ENCODE measurements at regions not wholly inside any gene's neighbourhood (a gene's known extent, or its start where the extent isn't known, plus 50 kb on each side); places are given as distances from the start of the nearest gene placed in this dataset.

DNA sequence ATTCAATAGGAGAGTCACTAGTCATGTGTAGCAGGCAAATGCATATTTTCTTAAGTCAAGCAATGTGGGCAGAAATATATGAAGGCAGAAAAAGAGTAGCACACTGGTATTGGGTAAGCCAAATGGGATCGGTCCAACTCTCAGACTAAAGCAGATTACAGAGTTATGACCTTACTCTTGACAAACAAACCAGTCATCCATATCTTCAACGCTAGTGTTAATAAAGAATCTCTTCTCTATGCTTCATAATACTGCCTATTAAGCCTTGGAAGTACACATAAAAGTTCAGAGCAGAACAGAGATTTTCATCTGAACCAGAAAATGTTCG is 320.2 kb upstream of the JARID2 start:
- DNase-seq, result no peak

DNA sequence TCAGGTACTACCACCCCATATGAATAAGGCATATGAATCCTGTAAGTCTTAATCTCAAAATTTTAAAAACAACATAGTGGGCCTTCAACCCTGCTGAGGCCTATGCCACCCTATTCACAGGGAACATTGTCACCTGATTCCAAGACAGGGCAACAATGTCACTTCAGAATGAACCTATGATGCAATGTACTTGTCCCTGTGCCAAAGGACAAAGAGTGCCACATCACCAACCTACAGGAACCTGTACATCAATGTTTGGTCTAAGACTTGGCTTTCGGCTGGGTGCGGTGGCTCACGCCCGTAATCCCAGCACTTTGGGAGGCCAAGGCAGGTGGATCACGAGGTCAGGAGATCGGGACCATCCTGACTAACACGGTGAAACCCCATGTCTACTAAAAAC is 318.5 kb upstream of the JARID2 start:
- no peak for DNase-seq

DNA sequence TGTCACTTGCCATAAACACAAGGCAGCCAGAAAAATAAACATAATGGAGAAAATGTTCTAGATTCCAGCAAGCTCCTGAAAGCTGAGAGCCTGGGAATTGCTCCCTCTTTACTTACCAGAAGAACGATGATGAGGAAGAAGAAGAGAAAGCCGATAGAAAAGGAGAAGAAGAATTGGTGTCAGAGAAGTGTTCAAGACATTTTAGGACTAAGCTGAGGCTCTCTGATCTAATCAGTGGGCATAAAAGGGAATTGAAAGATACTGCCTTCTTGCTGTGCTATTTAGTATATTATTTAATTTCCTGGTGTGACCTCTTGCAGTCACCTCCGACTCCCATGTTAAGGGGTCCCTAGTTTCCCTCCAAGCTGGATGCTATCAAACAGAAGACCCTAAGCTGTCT is 316.6 kb upstream of the JARID2 start:
- no peak for DNase-seq

DNA sequence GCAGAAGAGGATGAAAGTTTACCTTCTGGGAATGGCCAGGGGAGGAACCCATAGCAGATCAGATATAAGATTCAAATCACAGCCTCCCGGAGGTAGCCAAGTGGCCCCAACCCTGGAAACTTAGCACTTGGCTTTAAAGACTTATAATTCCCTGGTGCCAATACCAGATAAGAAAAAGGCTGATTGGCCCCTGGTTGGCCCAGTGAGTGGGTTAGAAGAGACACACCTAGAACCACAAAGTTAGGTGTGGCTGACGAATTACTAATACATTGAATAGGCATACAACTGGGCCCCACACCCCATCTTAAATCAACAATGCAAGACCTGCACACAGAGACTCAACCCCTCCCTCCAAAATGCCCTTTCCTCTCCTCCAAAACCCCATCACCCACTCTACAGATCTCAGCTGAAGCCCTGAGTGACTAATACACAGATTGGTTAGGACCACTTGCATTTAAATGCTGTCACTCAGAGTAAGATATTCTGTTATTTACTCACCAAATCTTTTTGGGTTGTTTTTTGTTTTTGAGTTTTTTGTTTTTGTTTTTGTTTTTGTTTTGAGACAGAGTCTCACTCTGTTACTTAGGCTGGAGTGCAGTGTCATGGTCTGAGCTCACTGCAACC is 315.4 kb upstream of the JARID2 start:
- DNase-seq, result no peak

DNA sequence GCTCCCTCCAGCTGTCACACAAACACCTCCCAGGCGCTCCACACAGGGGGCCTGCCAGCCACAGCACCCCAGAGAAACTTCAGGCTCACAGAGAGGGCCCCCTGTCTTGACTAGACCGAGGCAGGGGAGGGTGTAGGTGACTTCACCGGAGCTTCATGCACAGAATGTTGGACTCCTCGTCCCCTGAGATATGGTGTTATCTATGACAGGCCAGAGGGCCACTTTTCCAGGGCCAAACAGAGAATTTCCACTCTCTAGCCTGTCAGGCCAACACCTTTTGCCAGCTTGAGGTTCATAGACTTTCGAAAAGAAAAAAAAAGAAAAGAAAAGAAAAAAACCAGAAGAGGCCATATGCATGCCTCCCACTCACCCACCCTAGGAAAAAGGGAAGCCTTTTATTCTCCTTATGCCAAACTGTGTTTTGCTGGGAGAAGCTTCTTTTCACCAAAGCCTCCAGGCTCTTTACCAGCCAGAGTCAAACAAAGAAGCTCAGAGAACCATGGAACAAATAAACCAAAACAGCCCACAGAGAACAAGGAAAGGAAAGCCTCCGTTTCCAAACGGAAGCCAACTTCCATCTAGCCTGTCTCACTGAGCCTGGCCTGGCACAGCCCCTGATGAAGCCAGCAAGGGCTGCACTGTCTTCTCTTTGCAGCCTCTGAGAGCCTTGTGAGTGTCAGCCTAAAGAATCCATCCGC is 313.2 kb upstream of the JARID2 start:
- no peak for DNase-seq

GRCh38 chr6:14933183-14933544 is 312.7 kb upstream of the JARID2 start:
- DNase-seq, result no peak

- DNase-seq, result no peak
Measured at GRCh38 chr6:14934013-14934412, 311.9 kb upstream of the JARID2 start.

GRCh38 chr6:14934844-14935243 is 311.0 kb upstream of the JARID2 start:
- no peak for DNase-seq

DNA sequence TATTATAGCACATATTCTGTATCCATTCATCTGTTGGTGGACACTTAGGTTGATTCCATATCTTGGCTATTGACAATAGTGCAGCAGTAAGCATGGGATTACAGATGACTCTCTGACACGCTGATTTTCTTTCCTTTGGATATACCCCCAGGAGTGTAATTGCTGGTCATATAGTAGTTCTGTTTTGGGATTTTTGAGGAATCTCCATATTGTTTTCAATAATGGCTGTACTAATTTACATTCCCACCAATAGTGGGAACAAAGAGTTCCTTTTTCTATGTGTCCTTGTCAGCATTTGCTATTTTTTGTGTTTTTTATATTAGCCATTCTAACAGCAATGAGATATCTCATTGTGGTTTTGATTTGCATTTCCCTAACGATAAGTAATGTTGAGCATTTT is 309.0 kb upstream of the JARID2 start:
- DNase-seq, result no peak

DNA sequence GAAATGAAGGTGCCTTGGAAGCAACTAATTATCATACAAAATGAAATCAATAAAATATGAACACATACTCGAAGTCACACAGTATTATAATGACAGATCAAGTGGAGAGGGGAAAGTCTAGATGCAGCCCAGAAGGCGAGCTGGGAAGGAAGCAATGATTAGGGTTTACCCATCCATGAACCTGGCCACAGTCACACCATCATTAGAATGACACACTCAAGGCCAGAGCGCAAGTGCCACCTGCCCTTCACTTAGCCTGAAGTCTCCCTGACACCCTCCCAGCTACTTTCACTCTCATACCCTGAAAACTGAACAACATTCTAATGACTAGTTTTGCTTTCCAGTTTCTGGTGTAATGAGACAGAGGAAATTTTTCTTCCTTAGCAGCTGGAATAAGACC is 302.8 kb upstream of the JARID2 start:
- no peak for DNase-seq

GRCh38 chr6:14944593-14944992 is 301.3 kb upstream of the JARID2 start:
- no peak for DNase-seq

DNA sequence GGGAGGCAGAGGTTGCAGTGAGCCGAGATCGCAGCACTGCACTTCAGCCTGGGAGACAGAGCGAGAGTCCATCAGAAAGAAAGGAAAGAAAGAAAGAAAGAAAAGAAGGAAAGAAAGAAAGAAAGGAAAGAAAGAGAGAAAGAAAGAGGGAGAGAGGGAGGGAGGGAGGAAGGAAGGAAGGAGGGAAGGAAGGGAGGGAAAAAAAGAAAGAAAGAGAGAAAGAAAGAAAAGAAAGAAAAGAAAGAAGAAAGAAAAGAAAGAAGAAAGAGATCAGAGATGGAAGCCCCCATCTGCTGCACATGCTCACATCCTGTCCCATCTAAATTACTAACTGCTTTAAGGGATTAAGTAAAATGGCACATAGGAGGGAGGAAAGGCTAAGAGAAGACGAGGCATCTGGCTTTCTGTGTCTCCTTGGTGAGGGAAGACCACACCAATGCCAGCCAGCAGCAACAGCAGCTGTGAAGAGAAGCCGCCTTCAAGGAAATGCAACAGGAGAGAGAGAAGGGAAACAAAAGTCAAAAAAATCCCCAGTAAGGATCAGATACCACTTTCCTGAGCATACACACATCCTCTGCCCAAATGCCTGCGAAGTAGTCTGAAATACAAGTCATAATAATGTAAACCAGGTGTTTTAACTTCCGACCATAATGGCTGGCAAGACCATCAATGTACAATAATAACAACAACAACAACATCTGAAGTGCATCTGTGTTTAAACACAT is 300.2 kb upstream of the JARID2 start:
- no peak for DNase-seq

- no peak for DNase-seq
Measured at GRCh38 chr6:14946753-14947152, 299.1 kb upstream of the JARID2 start.

GRCh38 chr6:14948586-14949245 is 297.2 kb upstream of the JARID2 start:
- DNase-seq, result no peak

DNA sequence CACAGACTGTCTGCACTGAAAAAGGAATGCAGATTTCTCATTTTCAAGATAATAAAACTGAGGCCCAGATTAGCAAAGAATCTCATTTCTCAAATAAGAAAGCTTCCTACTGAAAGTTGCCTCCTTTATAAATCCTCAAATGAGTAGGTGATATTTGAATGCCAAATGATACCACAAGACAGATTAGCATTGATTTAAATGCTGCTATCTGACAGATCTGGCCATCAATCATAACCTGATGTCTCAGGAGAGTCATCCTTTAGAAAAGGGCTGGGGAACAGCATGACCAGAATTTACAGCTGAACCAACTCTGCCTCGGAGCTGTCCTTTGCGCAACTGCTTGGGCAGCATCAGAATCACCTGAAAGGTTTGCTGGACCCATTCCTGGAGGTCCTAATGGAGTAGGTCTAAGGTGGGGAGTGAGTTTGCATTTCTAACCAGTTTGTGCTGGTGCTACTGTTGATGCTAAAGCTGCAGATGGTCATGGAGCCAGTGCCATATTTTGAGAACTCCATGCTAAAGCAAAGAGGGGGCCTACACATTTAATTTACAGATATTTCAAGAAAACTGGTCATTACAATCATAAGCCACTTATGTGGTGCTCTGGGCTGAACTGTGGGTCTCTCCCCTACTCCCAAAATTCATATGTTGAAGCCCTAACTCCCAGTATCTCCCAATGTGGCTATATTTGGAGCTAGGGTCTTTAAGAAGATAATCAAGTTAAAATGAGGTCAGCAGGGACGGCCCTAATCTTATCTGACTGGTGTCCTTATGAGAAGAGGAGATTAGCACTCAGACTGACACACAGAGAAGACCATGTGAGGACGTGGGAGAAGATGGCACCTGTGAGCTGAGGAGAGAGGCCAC is 295.5 kb upstream of the JARID2 start:
- DNase-seq, result no peak

GRCh38 chr6:14950970-14951276 is 294.9 kb upstream of the JARID2 start:
- no peak for DNase-seq

GRCh38 chr6:14951704-14952103 is 294.2 kb upstream of the JARID2 start:
- no peak for DNase-seq

DNA sequence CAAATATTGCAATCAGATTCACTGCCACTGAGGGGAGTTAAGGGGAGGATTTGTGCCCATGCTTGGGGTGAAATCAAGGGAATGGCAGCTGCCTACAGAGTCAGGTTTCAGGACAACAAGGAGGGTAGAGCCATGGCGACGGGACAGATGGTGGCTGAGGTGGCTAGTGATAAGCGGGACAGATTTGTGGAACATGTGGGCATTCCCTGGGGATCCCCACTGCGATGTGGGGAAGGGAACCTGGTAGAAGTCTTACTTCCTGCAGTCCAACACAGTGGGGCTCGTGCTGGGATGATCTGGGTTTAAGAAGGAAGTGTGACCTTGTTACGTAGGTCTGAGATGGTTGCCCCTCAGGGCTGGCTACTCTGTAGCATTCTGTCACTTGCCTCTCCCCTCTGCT is 292.0 kb upstream of the JARID2 start:
- DNase-seq, result no peak

GRCh38 chr6:14957355-14958059 is 288.4 kb upstream of the JARID2 start:
- no peak for DNase-seq

DNA sequence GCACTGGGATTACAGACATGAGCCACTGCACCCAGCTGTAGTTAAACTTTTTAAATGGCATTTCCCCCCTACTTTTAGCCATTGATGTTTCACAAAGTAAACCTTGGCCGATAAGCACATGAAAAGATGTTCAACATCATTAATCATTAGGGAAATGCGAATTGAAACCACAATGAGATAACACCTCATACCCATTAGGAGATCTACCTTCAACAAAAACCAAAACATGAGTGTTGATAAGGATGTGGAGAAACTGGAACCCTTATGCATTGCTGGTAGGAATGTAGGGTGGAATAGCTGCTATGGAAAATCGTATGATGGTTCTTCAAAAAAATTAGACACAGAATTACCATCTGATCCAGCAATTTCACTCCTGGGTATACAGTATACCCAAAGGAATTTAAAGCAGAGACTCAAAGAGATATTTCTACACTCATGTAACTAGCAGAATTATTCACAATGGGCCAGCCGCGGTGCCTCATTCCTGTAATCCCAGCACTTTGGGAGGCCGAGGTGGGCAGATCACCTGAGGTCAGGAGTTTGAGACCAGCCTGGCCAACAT is 286.5 kb upstream of the JARID2 start:
- no peak for DNase-seq

- DNase-seq, result no peak
Measured at GRCh38 chr6:14964556-14965270, 281.2 kb upstream of the JARID2 start.
